CD4-positive, alpha-beta T cell treated with Interleukin-4 for 4 hours (primary cell): ENCODE measurements at regions not wholly inside any gene's neighbourhood (a gene's known extent, or its start where the extent isn't known, plus 50 kb on each side); places are given as distances from the start of the nearest gene placed in this dataset.
A peak's percentile ranks its signal among the peaks of the same experiment; 100 is the strongest.

Source experiments
- DNase-seq: peaks from one replicate; pipeline ENCODE4 v3.0.0-alpha.2; 2020

GRCh38 chrX:42515939-42516338 lies 262.0 kb downstream of the PPP1R2C start:
- no peak for DNase-seq

DNA sequence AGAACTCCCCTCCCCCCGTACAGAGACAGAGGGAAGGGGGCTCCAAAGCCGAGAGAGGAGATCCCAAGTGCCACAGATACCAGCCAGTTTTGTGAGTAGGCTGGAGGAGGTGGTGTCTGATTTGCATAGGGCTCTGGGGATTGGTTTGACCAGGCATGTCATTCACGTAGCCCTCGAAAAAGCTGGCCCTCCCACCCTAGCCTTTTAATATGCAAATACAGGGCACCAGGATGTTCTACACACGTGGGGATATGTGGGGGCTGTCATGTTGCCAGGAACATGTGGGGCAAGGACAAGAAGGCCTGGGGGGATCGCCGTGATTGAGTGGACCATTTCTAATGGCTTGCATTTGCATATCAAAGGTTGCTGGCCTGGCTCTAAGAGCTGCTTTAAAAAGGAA lies 272.9 kb downstream of the PPP1R2C start:
- no peak for DNase-seq

GRCh38 chrX:42499620-42500019 lies 278.3 kb downstream of the PPP1R2C start:
- DNase-seq, result no peak

DNA sequence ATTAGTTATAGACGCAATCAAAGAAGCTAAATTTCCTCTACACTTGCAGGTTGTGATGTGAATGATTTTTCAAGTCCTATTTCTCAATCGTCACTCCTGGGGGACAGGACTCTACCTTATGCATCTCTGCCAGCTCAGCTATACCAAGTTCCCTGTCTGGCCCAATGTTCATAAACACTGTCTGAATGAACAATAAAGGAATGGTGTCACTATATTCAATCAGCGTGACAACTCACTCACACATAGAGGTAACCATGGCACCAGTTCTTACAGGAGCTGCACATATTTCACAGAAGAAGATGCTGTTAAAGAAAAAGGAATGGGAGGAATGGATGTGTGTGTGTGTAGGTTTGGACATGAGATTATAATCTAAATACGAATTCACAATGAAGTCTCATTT lies 280.6 kb downstream of the PPP1R2C start:
- no peak for DNase-seq

- no peak for DNase-seq
Measured at GRCh38 chrX:42496239-42496638, 281.7 kb downstream of the PPP1R2C start.

- peak; percentile 4 for DNase-seq
Measured at GRCh38 chrX:42495139-42495538, 282.8 kb downstream of the PPP1R2C start.

DNA sequence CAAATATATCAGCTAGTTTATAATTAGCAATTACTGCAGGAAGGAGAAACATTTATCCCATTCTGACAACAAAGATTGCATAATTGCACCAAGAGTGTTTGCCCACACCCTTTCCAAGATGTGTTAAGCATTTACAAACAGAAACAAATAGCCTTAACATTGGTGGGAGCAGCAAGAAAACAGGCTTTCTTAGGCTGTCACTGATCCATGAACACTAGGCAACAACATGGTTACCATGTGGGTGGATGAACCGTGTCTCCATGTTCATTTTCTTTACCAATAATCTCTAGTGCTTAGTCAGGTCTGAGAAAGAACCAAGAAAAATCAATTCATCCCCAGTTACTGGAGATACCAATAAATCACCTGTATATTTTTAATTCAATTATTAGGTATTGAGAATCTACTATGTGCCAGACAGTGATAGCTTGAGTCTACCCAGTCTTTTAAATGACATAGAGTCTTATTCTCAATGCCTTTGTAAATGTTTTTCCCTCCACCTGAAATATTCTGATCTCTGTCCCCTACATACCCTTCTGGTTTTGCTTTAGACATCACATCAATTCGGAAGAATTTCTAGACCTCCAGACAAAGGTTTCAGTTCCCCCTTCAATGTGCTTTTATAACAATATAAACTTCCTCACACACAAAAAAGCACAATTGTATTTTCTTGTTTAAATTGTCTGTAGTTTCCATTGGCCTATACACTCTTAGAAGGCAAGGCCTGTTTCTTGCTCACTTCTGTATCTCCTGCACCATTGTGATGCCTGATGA lies 286.6 kb downstream of the PPP1R2C start:
- no peak for DNase-seq

- DNase-seq, result no peak
Measured at GRCh38 chrX:42490111-42490510, 287.9 kb downstream of the PPP1R2C start.

GRCh38 chrX:42485601-42486000 lies 292.4 kb downstream of the PPP1R2C start:
- no peak for DNase-seq

DNA sequence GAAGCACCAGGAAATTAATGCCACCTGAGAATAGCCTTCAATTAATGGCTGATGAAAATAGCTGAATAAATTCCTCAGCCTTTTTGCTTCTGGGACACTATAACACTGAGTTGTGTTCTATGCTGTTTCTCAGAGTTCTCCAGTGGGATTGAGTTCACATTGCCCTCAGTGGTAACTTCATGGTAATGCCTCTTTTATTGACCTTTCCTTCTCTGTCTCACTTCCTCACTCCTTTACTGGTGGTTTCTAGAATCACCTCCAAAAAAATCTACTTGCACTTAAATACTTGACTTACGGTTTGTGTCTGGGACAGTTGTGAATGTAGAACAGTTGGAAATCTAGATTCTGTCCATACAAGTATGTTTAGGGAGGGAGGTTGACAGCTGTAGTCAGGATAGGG lies 293.7 kb downstream of the PPP1R2C start:
- DNase-seq, result no peak

DNA sequence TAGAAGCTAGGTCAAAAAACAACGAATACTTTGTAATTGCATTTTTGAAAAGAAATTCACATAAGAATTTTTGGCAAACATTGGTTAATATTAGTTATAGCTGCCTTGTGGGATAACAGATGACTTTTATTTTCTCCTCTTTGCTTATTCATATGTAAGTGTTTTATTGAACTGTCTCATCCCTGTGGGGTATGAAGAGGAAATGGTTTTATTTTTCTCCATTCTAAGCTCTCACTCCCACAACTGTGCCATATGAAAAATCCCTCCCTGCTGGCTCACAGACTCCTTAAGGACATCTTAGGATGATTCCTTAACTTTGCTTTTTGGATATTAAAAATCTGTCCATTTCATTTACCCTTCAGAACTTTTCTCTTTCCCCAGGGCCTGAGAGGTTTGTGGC lies 300.6 kb downstream of the PPP1R2C start:
- DNase-seq, result no peak

- DNase-seq, result no peak
Measured at GRCh38 chrX:42472727-42473126, 305.2 kb downstream of the PPP1R2C start.

DNA sequence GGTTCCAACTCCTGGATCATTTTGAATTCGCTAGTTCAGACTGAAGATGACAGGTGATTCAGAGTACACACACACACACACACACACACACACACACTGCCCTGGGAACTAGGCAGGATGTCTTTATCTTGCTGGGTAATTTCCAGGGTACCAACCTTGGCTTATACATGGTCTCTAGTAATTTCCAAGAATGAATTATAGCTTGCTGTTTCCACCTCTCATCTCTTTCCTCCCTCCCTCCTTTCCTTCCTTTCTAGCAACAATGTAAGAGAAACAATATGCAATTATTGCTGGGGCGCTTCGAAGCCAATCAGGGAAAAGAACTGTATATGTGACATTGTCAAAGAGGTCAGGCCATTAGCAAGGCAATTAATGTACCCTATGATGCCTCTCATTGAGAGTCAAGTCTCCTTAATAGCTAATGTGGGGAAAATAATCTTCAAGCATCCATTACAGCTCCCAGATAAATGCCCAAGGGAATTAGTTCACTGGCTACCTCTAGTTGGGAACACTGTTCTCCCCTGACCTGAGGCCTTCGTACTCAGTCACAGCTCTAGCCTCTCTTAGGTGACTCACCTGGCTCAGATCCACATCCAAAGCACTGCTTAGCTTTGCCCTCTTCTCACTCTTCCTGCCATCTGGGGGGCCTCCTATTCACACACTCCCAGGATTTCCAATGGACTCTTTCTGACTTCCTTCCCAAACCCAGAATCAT lies 311.5 kb downstream of the PPP1R2C start:
- DNase-seq, result no peak

DNA sequence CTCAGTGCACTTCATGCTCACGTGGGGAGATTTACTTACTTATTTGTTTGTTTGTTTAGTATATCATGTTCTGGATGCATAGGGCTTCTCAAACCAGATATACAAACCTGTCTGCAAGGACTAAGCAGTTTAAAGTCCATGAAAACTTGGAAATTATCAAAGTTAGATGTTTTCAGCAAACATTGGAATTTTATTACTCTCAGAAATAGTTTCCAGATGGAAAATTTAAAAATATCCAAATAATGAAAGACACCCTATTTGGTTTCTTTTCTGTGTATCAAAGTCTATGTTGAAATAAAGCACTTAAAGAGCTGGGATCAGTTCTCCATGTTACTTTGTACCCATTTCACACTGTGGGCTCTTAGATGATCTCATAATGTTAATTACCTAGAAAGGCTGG lies 312.1 kb downstream of the PPP1R2C start:
- no peak for DNase-seq

GRCh38 chrX:42463706-42464490 lies 314.1 kb downstream of the PPP1R2C start:
- DNase-seq, result no peak

- no peak for DNase-seq
Measured at GRCh38 chrX:42462917-42463316, 315.0 kb downstream of the PPP1R2C start.

DNA sequence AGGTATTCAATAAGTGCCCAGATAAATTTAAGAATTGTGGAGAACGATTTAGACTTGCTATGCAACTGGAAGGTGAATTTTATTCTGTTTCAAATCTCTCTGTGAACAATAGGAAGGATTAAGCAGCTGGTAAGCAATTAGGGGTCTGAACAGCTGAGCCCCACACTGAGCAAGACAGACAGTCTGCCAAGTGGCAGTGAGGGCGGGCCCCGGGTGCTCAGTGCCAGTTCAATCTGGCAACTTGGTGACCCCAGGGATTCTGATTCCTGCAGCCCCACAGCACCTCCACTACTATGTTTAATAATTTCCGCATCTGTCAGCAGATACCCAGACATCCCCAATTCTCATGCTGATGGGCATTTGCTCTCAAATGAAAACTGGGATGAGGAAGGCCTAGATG lies 317.3 kb downstream of the PPP1R2C start:
- no peak for DNase-seq

- DNase-seq, result no peak
Measured at GRCh38 chrX:42459735-42460134, 318.2 kb downstream of the PPP1R2C start.

DNA sequence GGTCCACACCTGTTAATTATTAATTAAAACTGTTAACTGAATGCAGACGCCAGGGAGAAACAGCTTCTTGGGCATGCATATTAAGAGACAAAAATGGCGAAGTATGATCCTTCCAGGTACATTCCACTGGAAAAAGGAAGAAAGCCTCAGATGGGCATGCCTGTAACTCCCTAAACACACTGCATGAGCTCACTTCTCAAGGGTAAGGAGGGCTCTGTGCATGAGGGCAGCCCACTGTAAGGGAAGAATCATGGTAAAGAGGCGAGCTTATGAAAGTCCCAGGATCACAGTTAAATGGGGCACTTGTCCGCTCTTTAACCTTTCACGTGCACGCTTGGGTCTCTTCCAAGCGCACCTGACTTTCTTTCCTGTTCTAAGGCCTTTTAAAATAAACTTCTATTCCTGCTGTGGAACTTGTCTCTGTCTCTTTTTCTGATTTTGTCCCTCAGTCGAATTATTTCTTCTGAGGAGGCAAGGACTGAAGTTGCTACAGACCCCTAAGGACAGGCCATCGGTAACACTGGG lies 321.7 kb downstream of the PPP1R2C start:
- DNase-seq, result no peak

DNA sequence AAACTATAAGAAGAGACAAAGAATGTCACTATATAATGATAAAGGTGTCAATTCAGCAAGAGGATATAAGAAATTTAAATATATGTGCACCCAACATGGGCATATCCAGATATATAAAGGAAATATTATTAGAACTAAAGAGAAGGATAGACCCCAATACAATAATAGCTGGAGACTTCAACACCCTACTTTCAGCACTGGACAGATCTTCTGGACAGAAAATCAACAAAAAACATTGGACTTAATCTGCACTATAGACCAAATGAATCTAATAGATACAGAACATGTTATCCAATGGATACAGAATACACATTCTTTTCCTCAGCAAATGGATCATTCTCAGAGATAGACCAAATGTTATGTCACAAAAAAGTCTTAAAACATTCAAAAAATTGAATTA lies 327.7 kb downstream of the PPP1R2C start:
- no peak for DNase-seq

- DNase-seq, result no peak
Measured at GRCh38 chrX:42443267-42443666, 334.7 kb downstream of the PPP1R2C start.

DNA sequence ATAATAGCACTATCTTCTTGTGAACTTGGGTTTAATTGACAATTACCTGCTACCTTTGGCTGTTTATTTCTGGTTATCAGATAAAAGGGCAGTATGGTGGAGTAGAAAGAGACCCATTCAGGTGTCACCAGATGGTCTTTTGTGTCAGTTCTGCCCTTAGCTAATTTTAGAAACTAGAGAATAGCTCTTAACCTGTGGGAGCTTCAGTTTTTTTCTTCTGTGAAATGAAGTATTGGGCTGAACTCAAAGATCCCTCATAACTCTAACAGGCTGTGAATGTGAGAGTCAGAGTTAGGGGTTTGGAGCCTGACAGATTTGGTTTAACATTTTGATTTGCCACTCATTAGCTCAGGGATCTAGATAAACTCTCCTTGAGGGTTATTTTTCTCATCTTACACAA lies 335.2 kb downstream of the PPP1R2C start:
- DNase-seq, result no peak

GRCh38 chrX:42437211-42437610 lies 340.8 kb downstream of the PPP1R2C start:
- no peak for DNase-seq
